Body of pancreas (tissue), 4 donors: ENCODE measurements at regions not wholly inside any gene's neighbourhood (a gene's known extent, or its start where the extent isn't known, plus 50 kb on each side); places are given as distances from the start of the nearest gene placed in this dataset.

Experiments used
- ATAC-seq: fragments of 150-250 bp; one replicate; pipeline ENCODE4 v1.9.1; 2016
- DNase-seq, 4 donors: peaks; one replicate each; pipeline ENCODE4 v3.0.0-alpha.2; 2019
- H3K27ac ChIP-seq, 4 donors: fragments of 200-600 bp; sonication (generic); 1 replicate in 3 of 4; 2 replicates in 1 of 4; pipeline versions ENCODE4 v1.5.1 to v1.6.1; 2016 to 2019; ENCODE audit warnings: mild to moderate bottlenecking in 1 of 4, mixed read lengths in 1 of 4, moderate library complexity in 1 of 4
- H3K27me3 ChIP-seq, 2 donors: fragments of 200-600 bp; sonication (generic); one replicate each; pipeline ENCODE4 v1.6.0; 2016; ENCODE audit warnings: mild to moderate bottlenecking in 1 of 2
- H3K36me3 ChIP-seq, 2 donors: fragments of 200-600 bp; sonication (generic); replicated peaks in 1 of 2; 2 replicates each; pipeline ENCODE4 v1.5.1; 2016; ENCODE audit warnings: low read depth in 2 of 2; ENCODE audit not compliant: insufficient read depth in 1 of 2
- H3K4me1 ChIP-seq: fragments of 200-600 bp; sonication (generic); one replicate; pipeline ENCODE4 v1.6.0; 2016
- H3K4me3 ChIP-seq, 2 donors: fragments of 200-600 bp; sonication (generic); 1 replicate in 1 of 2; 2 replicates in 1 of 2; pipeline ENCODE4 v1.5.1; 2016 to 2019
- H3K9me3 ChIP-seq, 3 donors: fragments of 200-600 bp; sonication (generic); 1 replicate in 2 of 3; 2 replicates in 1 of 3; pipeline ENCODE4 v1.5.1; 2016
- POLR2A ChIP-seq, 3 donors: fragments of 450-650 bp; IDR thresholded peaks; one replicate each; pipeline ENCODE4 v1.6.1; 2016; ENCODE audit warnings: antibody characterized with exemption in 3 of 3, mild to moderate bottlenecking in 2 of 3
- WGBS, 2 donors: methylation state at CpG; one replicate each; pipeline ENCODE4 v1.1.5; 2017; 5-methylcytosine and 5-hydroxymethylcytosine counted together
- intact Hi-C: fragments of 100-400 bp; cut with DNase I; formaldehyde crosslinking; loops from one replicate; pipeline ENCODE4 v1.15.1; 2023
- TF ChIP-seq, protein P1 (sequence below), 7 experiments: fragments of 450-650 bp in 4 of 7; fragments of 200-600 bp in 3 of 7; sonication (generic) in 3 of 7; IDR thresholded peaks; one replicate each; pipeline ENCODE4 v1.5.1; 2016 to 2019; ENCODE audit warnings: antibody characterized with exemption in 7 of 7

- no peak for TF ChIP-seq POLR2A (IDR thresholded peaks at IDR 0.05)
- TF ChIP-seq, protein P1, sequence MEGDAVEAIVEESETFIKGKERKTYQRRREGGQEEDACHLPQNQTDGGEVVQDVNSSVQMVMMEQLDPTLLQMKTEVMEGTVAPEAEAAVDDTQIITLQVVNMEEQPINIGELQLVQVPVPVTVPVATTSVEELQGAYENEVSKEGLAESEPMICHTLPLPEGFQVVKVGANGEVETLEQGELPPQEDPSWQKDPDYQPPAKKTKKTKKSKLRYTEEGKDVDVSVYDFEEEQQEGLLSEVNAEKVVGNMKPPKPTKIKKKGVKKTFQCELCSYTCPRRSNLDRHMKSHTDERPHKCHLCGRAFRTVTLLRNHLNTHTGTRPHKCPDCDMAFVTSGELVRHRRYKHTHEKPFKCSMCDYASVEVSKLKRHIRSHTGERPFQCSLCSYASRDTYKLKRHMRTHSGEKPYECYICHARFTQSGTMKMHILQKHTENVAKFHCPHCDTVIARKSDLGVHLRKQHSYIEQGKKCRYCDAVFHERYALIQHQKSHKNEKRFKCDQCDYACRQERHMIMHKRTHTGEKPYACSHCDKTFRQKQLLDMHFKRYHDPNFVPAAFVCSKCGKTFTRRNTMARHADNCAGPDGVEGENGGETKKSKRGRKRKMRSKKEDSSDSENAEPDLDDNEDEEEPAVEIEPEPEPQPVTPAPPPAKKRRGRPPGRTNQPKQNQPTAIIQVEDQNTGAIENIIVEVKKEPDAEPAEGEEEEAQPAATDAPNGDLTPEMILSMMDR (IDR thresholded peaks at IDR 0.05) = no peak
- H3K27me3 ChIP-seq = no peaks in the 10 kb centered on the region
- WGBS, 2 donors = 81 to 83% methylated on average over 16 to 20 of the region's 20 CpGs
- DNase-seq = no peak
- no peak for ATAC-seq
- H3K27ac ChIP-seq = no peak overlapping the region
- H3K9me3 ChIP-seq = peaks cover 0 to 25% (median 5%) of the 10 kb centered on the region in 3 donors
- no peak overlapping the region for H3K4me3 ChIP-seq
- no peaks in the 10 kb centered on the region for H3K36me3 ChIP-seq
- intact Hi-C loops = no loop called here
- H3K4me1 ChIP-seq = no peaks in the 10 kb centered on the region
These were observed 63.4 kb upstream of the C15orf39 start for GRCh38 chr15:75138016-75138999.

DNA sequence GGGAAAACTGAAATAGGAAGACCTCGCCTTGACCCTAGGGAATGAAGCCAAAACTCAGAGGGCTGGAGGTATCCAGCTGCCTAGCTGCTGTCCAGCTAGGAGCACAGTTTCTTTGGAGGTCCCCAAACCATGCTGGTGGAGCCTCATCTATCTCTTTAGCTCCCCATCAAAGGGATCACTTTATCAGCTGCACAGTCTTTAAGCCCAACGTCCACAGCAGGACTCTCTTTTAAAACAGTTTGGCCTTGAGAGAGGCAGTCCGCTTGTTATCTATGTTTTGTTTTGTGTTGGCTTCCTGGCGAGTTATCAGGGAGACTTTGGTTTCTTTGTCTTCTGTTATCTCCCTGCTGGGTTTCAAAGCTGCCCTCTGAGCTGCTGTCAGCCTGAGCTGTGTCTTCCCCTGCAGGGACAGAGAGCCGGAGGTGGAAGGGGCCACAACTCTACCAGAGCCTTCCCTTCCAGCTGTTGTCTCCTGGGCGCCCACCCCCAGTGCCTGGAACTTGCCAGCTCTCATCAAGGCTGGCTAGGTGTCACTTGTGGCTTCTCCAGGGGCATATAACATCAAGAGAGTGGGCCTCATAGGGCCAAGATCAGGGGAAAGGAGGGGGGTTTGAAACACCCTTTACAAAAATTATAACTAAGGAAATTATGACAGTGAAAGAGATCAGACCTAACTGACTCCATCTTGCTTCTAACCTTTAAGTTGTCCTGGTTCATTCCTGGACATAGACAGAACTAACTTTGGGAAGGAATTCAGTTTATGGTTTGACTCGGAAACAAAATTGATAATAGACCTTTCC lies 61.4 kb upstream of the C15orf39 start:
- H3K4me1 ChIP-seq = no peaks in the 10 kb centered on the region
- no peaks in the 10 kb centered on the region for H3K27me3 ChIP-seq
- H3K4me3 ChIP-seq = no peak overlapping the region
- WGBS, 2 donors = 40% methylated on average over 7 of the region's 7 CpGs
- H3K27ac ChIP-seq = no peak overlapping the region
- peaks cover 0 to 45% (median 5%) of the 10 kb centered on the region in 3 donors for H3K9me3 ChIP-seq
- TF ChIP-seq, protein P1 (IDR thresholded peaks at IDR 0.05) = no peak
- ATAC-seq (no peak), DNase-seq (no peak)
- no peaks in the 10 kb centered on the region for H3K36me3 ChIP-seq
- intact Hi-C loops = no loop called here

GRCh38 chr15:75142499-75142898 lies 59.2 kb upstream of the C15orf39 start:
- TF ChIP-seq, protein P1 (IDR thresholded peaks at IDR 0.05) = no peak
- no peak for TF ChIP-seq POLR2A (IDR thresholded peaks at IDR 0.05)
- H3K9me3 ChIP-seq = peaks cover 0 to 50% (median 5%) of the 10 kb centered on the region in 3 donors
- DNase-seq (no peak), ATAC-seq (no peak)
- no peak overlapping the region for H3K4me3 ChIP-seq
- WGBS, 2 donors = 83 to 94% methylated on average over 3 of the region's 3 CpGs
- no peaks in the 10 kb centered on the region for H3K27me3 ChIP-seq
- intact Hi-C loops = no loop called here
- H3K4me1 ChIP-seq = no peaks in the 10 kb centered on the region
- H3K27ac ChIP-seq = no peak overlapping the region
- no peaks in the 10 kb centered on the region for H3K36me3 ChIP-seq

DNA sequence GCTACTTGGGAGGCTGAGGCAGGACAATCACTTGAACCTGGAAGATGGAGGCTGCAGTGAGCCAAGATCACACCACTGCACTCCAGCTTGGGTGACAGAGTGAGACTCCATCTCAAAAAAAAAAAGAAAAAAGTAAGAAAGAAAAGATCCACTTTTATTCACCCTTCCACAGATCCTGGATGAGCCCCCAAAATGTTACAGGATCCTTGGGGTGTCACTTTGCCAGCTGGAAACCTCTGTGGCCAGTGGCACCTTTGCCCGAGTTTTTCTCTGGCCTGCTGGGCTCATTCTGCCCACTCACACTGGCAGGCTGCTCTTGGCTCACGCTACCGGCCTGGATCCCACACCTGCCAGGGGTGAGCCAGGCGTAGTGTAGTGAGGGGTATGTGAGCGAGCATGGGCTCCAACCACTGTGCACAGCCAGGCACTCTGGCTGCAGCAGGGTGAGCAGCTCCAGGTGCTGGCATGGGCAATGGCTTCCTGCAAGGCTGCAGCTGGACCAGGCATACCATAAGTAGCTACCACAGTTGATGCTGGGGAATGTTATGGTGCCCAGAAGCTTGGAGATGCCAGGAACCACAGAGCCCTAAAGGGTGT lies 57.8 kb upstream of the C15orf39 start:
- ATAC-seq = no peak
- Histone ChIP-seq H3K4me3 (no peak overlapping the region), H3K4me1 (no peaks in the 10 kb centered on the region), H3K36me3 (no peaks in the 10 kb centered on the region), H3K27me3 (no peaks in the 10 kb centered on the region), H3K27ac (no peak overlapping the region), H3K9me3 (peaks cover 0 to 50% (median 5%) of the 10 kb centered on the region in 3 donors)
- DNase-seq = no peak
- intact Hi-C loops = no loop called here
- TF ChIP-seq, protein P1 (IDR thresholded peaks at IDR 0.05) = no peak
- TF ChIP-seq POLR2A (IDR thresholded peaks at IDR 0.05) = no peak
- WGBS, 2 donors = 88 to 90% methylated on average over 4 to 5 of the region's 5 CpGs
